GM21423 (cell line): ENCODE measurements at regions not wholly inside any gene's neighbourhood (a gene's known extent, or its start where the extent isn't known, plus 50 kb on each side); places are given as distances from the start of the nearest gene placed in this dataset.
"Not testable (repeated sequence)": the region's sequence is repeated elsewhere in the genome, so short reads cannot be mapped to it uniquely, and the experiment has no call there.

Experiments used
- ATAC-seq: cut with Tn5 transposase; IDR thresholded peaks from one replicate; pipeline ENCODE4 v1.9.1; 2021; ENCODE audit warnings: mild to moderate bottlenecking, moderate library complexity; ENCODE audit not compliant: unreplicated experiment

DNA sequence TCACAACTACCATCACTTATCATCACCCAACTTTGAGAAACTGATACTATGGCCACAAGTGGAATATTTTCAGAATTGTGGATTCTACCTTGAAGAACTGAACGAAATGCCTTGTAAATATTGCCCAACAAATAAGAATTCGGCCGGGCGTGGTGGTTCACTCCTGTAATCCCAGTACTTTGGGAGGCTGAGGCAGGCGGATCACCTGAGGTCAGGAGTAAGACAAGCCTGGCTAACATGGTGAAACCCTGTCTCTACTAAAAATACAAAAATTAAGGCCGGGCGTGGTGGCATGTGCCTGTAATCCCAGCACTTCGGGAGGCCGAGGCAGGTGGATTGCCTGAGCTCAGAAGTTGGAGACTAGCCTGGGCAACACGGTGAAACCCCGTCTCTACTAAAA is 862.7 kb downstream of the ZPLD1 start:
- not testable (repeated sequence) for ATAC-seq

DNA sequence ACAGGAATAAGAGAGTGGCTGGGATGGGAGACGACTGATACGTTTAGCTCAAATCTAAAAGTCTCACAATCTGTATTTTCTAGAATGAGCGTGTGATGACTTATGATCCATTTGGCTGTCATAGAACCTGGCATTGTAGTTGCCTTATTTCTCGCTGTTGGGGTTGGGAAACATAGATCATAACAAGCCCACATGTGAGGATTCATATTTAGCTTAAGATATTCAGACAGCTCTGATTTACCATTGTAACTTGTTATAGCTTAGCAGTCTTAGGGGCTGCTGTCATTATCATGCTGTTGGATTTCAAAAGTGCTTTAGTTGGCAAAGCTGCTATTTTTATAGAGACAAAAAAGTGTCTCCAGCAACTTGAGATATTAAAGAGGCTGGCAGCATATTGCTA is 871.3 kb downstream of the ZPLD1 start:
- no peak for ATAC-seq

- ATAC-seq: no peak
These were observed 874.1 kb downstream of the ZPLD1 start for GRCh38 chr3:103308921-103309320.

GRCh38 chr3:103319912-103320311 is 885.1 kb downstream of the ZPLD1 start:
- no peak for ATAC-seq

DNA sequence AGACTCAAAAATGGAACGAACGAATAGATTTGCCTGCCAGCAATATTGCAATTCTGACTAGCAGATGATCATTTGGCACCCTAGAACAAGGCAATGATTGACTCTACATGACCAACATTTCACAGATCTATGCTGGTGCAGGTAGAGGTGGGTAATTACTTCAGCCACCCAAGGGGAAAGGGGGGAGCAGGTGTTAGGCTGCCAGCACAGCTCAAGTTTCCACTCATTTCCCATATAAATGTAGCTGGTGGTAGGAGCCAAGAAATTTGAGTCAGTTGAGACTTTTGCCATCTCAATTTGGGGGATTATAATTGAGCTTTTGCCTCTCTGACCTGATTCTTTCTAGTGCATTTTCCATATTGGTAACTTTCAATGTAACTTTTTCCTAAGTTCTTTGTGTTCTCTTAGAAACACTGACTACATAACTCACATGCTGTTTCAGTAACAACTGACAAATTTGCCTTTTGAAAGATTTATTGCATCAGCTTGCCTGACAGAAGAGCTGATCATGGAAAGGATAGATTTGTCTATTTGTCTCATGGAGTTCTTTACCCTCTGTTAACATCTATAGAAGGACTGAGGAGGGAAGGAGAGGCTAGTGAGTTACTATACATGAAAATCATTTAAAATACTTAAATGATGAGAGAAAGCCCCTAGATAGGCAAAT is 902.5 kb downstream of the ZPLD1 start:
- no peak for ATAC-seq

GRCh38 chr3:103341078-103341606 is 906.3 kb downstream of the ZPLD1 start:
- ATAC-seq: no peak

GRCh38 chr3:103342205-103342731 is 907.5 kb downstream of the ZPLD1 start:
- no peak for ATAC-seq

DNA sequence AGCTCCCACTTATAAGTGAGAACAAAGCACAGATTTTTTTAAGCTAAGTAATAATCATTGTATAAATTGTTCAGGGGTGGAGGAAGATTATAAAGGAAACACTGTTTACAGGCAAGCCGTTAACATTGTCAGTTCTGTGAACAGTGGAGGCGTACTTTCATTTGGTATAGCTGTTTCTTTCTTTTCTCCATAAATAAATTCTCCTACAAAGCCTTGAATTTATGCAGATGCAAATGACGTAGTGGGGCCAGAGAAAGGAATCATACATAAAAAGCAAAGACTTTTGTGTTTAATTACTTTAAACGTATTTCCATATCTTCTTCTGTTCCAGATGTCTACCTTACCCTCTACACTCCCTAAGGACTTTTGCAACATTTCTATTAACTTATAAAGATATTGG is 914.9 kb downstream of the ZPLD1 start:
- no peak for ATAC-seq

DNA sequence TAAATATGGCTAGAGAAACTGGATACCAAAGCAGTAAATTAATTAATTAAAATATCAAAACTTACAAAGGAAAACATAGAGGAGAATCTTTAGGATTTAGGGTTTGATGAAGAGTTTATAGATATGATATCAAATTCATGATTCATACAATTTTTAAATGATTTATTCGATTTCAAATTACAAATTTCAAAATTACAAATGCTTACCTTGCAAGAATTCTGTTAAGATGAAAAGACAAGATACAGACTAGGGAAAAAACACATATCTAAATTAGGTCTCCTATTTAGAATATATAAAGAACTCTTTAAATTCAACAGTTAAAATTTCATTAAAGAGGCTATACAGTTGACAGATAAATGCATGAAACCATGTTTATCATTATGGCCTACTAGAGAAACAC is 930.7 kb downstream of the ZPLD1 start:
- no peak for ATAC-seq

- no peak for ATAC-seq
These were observed 932.7 kb downstream of the ZPLD1 start for GRCh38 chr3:103367481-103367880.

- ATAC-seq: no peak
These were observed 936.6 kb downstream of the ZPLD1 start for GRCh38 chr3:103371411-103371810.

GRCh38 chr3:103372031-103372430 is 937.2 kb downstream of the ZPLD1 start:
- no peak for ATAC-seq

- ATAC-seq: no peak
These were observed 945.6 kb downstream of the ZPLD1 start for GRCh38 chr3:103380391-103380790.

- ATAC-seq: no peak
These were observed 946.7 kb downstream of the ZPLD1 start for GRCh38 chr3:103381296-103382079.

- ATAC-seq: no peak
These were observed 951.3 kb downstream of the ZPLD1 start for GRCh38 chr3:103385961-103386656.

DNA sequence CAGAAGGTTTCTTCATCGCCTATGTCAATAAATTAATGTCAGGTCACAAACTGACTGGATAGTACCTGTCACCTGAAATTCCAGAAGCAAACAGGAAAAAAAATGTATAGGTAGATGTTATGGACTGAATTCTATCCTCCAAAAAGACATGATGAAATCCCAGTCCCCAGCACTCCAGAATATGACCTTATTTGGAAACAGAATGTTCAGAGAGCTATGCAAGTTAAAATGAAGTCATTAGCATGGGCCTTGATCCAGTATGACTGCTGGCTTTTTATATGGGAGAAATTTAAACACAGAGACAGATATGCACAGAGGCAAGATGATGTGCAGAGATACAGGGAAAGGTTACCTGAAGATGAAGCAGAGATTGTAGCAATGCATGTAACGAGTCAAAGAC is 953.4 kb downstream of the ZPLD1 start:
- ATAC-seq: no peak

DNA sequence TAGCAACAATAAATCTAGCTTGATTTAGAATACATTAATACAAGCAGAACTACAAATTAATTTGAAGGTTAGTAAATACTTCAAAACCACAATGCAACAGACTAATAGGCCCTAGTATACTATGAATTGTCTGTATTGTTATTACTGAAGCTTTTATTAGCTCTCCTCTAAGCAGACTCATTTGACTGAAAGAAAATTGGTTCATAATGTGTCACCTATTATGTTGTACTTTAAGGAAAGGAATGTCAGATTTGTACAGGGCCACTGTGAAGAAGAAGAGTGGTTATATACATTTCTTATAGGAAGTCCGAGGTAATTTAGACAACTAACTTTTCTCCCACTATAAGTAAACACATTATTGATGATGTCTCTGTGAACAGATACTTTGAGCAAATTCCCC is 954.5 kb downstream of the ZPLD1 start:
- ATAC-seq: no peak

GRCh38 chr3:103393395-103394186 is 958.8 kb downstream of the ZPLD1 start:
- no peak for ATAC-seq

DNA sequence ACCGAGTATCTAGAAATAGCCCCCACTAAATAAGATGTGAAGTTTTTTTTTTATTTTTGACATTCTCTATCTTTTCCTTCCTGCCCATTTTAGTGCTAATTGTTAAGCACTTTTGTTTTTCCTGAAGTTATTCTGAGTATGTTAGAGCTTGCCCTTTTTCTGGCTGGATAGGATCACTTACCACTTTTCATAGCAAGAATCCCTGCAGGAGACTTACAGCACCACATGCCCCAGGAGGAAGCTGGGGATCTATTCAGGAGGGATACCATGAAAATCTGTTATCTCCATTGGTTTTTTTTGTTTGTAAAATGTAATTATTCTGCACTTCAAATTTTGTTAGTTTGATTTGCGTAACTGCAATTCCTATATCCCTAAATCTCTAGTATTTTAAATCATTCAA is 968.4 kb downstream of the ZPLD1 start:
- ATAC-seq: no peak

GRCh38 chr3:103406320-103406850 is 971.6 kb downstream of the ZPLD1 start:
- no peak for ATAC-seq
